PC-3 (cell line): ENCODE measurements at regions not wholly inside any gene's neighbourhood (a gene's known extent, or its start where the extent isn't known, plus 50 kb on each side); places are given as distances from the start of the nearest gene placed in this dataset.

ENCODE experiments used
- ATAC-seq: fragments of 200-7000 bp; cut with Tn5 transposase; 2 replicates; pipeline ENCODE4 v1.9.1; 2020; ENCODE audit warnings: mild to moderate bottlenecking, moderate library complexity
- BruUV-seq: library from RNA; stranded (reverse); fragments of 400-500 nt; replicated peaks from 2 replicates; lab custom pipeline; 2021; lab: Mats Ljungman, UMichigan
- CTCF ChIA-PET: fragments of 300-600 bp; sonication (Branson Sonifier 250); formaldehyde crosslinking; loops from one replicate; lab custom pipeline; 2022; ENCODE audit warnings: antibody characterized with exemption; lab: Charles Lee
- POLR2A ChIA-PET: fragments of 300-600 bp; sonication (Branson Sonifier 250); formaldehyde crosslinking; loops from one replicate; lab custom pipeline; 2022; ENCODE audit warnings: antibody characterized with exemption; ENCODE audit not compliant: unreplicated experiment; lab: Charles Lee
- DNase-seq: peaks from one replicate; pipeline ENCODE4 v3.0.0-alpha.2; 2015
- H2AFZ ChIP-seq: fragments of 300-600 bp; sonication (generic); 2 replicates; pipeline ENCODE4 v1.6.0; 2016; ENCODE audit warnings: antibody characterized with exemption, low read length
- H3F3A ChIP-seq: fragments of 300-600 bp; sonication (generic); one replicate; pipeline ENCODE4 v1.6.0; 2017; ENCODE audit warnings: antibody characterized with exemption, low read length, control low read depth, mild to moderate bottlenecking; ENCODE audit not compliant: unreplicated experiment
- H3K27ac ChIP-seq: fragments of 300-600 bp; sonication (generic); 2 replicates; pipeline ENCODE4 v1.5.1; 2016; ENCODE audit warnings: mild to moderate bottlenecking, low read length
- H3K27me3 ChIP-seq: fragments of 300-600 bp; sonication (generic); 2 replicates; pipeline ENCODE4 v1.6.1; 2016; ENCODE audit warnings: low read length, mixed read lengths
- H3K36me3 ChIP-seq: fragments of 300-600 bp; sonication (generic); 2 replicates; pipeline ENCODE4 v1.6.1; 2016; ENCODE audit warnings: low read depth, mixed run types, low read length, mixed read lengths
- H3K4me1 ChIP-seq: fragments of 300-600 bp; sonication (generic); 2 replicates; pipeline ENCODE4 v1.5.1; 2016; ENCODE audit warnings: low read length; ENCODE audit not compliant: insufficient read depth
- H3K4me2 ChIP-seq: fragments of 300-600 bp; sonication (generic); 2 replicates; pipeline ENCODE4 v1.6.0; 2016; ENCODE audit warnings: low read length
- H3K4me3 ChIP-seq: fragments of 300-600 bp; sonication (generic); 2 replicates; pipeline ENCODE4 v1.5.1; 2016; ENCODE audit warnings: mild to moderate bottlenecking, low read length, mixed read lengths
- H3K79me2 ChIP-seq: fragments of 300-600 bp; sonication (generic); 2 replicates; pipeline ENCODE4 v1.6.1; 2017; ENCODE audit warnings: low read length, mixed read lengths
- H3K9ac ChIP-seq: fragments of 300-600 bp; sonication (generic); 2 replicates; pipeline ENCODE4 v1.6.0; 2016; ENCODE audit warnings: mild to moderate bottlenecking, low read length
- H3K9me2 ChIP-seq: fragments of 300-600 bp; sonication (generic); replicated peaks from 2 replicates; pipeline ENCODE4 v1.6.1; 2016; ENCODE audit warnings: mixed run types, low read length, mixed read lengths
- H3K9me3 ChIP-seq: fragments of 300-600 bp; sonication (generic); 2 replicates; pipeline ENCODE4 v1.6.1; 2016; ENCODE audit warnings: low read length, mixed read lengths
- H4K20me1 ChIP-seq: fragments of 300-600 bp; sonication (generic); 2 replicates; pipeline ENCODE4 v1.6.1; 2016; ENCODE audit warnings: low read length, mixed read lengths
- EZH2 ChIP-seq: fragments of 300-600 bp; sonication (generic); IDR thresholded peaks from one replicate; pipeline ENCODE4 v1.6.1; 2017; ENCODE audit warnings: antibody characterized with exemption, mild to moderate bottlenecking, low read length; ENCODE audit not compliant: unreplicated experiment
- EZH2phosphoT487 ChIP-seq: fragments of 300-600 bp; sonication (generic); IDR thresholded peaks from 2 replicates; pipeline ENCODE4 v1.6.1; 2018; ENCODE audit warnings: mild to moderate bottlenecking, antibody characterized with exemption, low read length, borderline replicate concordance
- intact Hi-C: fragments of 100-400 bp; cut with micrococcal nuclease; formaldehyde crosslinking; loops from 2 replicates; pipeline ENCODE4 v1.9.0; 2023
- TF ChIP-seq, protein P1 (sequence below): fragments of 300-600 bp; sonication (generic); conservative IDR thresholded peaks from 2 replicates; pipeline ENCODE4 v1.5.1; 2017; ENCODE audit warnings: antibody characterized with exemption, low read depth, mild to moderate bottlenecking, low read length

- intact Hi-C loops, result no loop called here
Observed at GRCh38 chr5:145509336-145510136, 325.6 kb downstream of the PRELID2 start.

GRCh38 chr5:145506185-145506850, 328.8 kb downstream of the PRELID2 start:
- H3K4me2 ChIP-seq, result no peak overlapping the region
- intact Hi-C loops, result no loop called here
- H3K4me1 ChIP-seq, result no peaks in the 10 kb centered on the region
- H3K9me2 ChIP-seq, result no peaks in the 10 kb centered on the region
- no TSS peak for BruUV-seq
- no peaks in the 10 kb centered on the region for H3K36me3 ChIP-seq
- H3K79me2 ChIP-seq, result no peaks in the 10 kb centered on the region
- no peaks in the 10 kb centered on the region for H3F3A ChIP-seq
- no peak overlapping the region for H3K4me3 ChIP-seq
- ChIA-PET CTCF (no interaction called here), POLR2A (no interaction called here)
- no peak overlapping the region for H3K27ac ChIP-seq
- H3K9ac ChIP-seq, result no peak overlapping the region
- ATAC-seq, result no peak
- no peak overlapping the region for H2AFZ ChIP-seq
- H4K20me1 ChIP-seq, result no peaks in the 10 kb centered on the region
- TF ChIP-seq EZH2phosphoT487, result no peak
- TF ChIP-seq, protein P1, sequence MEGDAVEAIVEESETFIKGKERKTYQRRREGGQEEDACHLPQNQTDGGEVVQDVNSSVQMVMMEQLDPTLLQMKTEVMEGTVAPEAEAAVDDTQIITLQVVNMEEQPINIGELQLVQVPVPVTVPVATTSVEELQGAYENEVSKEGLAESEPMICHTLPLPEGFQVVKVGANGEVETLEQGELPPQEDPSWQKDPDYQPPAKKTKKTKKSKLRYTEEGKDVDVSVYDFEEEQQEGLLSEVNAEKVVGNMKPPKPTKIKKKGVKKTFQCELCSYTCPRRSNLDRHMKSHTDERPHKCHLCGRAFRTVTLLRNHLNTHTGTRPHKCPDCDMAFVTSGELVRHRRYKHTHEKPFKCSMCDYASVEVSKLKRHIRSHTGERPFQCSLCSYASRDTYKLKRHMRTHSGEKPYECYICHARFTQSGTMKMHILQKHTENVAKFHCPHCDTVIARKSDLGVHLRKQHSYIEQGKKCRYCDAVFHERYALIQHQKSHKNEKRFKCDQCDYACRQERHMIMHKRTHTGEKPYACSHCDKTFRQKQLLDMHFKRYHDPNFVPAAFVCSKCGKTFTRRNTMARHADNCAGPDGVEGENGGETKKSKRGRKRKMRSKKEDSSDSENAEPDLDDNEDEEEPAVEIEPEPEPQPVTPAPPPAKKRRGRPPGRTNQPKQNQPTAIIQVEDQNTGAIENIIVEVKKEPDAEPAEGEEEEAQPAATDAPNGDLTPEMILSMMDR, result no peak
- TF ChIP-seq EZH2, result no peak
- no peaks in the 10 kb centered on the region for H3K27me3 ChIP-seq
- DNase-seq, result no peak
- H3K9me3 ChIP-seq, result no peaks in the 10 kb centered on the region

More at GRCh38 chr5:145509336-145510136, 325.6 kb downstream of the PRELID2 start:
- H3K27ac ChIP-seq, result no peak overlapping the region
- ATAC-seq (no peak), DNase-seq (no peak)
- no peak overlapping the region for H3K4me2 ChIP-seq
- H2AFZ ChIP-seq, result no peak overlapping the region
- H3F3A ChIP-seq, result no peaks in the 10 kb centered on the region
- BruUV-seq, result no TSS peak
- TF ChIP-seq, protein P1, result no peak
- TF ChIP-seq EZH2phosphoT487 (no peak), EZH2 (no peak)
- H3K27me3 ChIP-seq, result no peaks in the 10 kb centered on the region
- no peaks in the 10 kb centered on the region for H4K20me1 ChIP-seq
- H3K9me2 ChIP-seq, result no peaks in the 10 kb centered on the region
- H3K9me3 ChIP-seq, result no peaks in the 10 kb centered on the region
- POLR2A ChIA-PET, result no interaction called here
- H3K4me1 ChIP-seq, result no peaks in the 10 kb centered on the region
- H3K9ac ChIP-seq, result no peak overlapping the region
- no peak overlapping the region for H3K4me3 ChIP-seq
- no peaks in the 10 kb centered on the region for H3K79me2 ChIP-seq
- H3K36me3 ChIP-seq, result no peaks in the 10 kb centered on the region
- CTCF ChIA-PET, result no interaction called here

DNA sequence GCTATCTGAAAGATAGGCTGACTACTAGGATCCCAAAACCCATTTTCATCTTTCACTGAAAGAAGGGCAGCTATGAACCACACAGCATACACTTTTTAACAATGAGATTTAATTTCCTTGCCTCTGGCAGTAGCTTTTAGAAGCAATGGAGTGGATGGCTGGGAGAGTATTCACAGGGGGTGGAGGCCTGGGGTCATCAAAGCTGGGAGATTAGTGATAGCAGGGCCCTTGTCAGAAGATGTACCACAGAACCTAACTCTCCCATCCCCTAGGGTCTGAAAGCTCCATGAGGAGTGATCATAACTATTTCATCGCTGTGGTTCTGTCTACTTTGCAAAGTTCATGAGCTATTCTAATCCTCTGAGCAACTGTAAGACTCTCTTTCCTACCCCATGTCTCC, 332.2 kb downstream of the PRELID2 start:
- Histone ChIP-seq H3K27ac (no peak overlapping the region), H3F3A (no peaks in the 10 kb centered on the region), H3K27me3 (no peaks in the 10 kb centered on the region), H3K4me3 (no peak overlapping the region), H3K4me2 (no peak overlapping the region), H3K9ac (no peak overlapping the region), H2AFZ (no peak overlapping the region), H4K20me1 (no peaks in the 10 kb centered on the region), H3K4me1 (no peaks in the 10 kb centered on the region), H3K36me3 (no peaks in the 10 kb centered on the region), H3K9me3 (no peaks in the 10 kb centered on the region), H3K79me2 (no peaks in the 10 kb centered on the region), H3K9me2 (no peaks in the 10 kb centered on the region)
- ChIA-PET POLR2A (no interaction called here), CTCF (no interaction called here)
- TF ChIP-seq EZH2 (no peak), EZH2phosphoT487 (no peak)
- TF ChIP-seq, protein P1, result no peak
- no peak for DNase-seq
- BruUV-seq, result no TSS peak
- no peak for ATAC-seq
- intact Hi-C loops, result no loop called here
